Erythroblast (primary cell): ENCODE measurements at regions not wholly inside any gene's neighbourhood (a gene's known extent, or its start where the extent isn't known, plus 50 kb on each side); places are given as distances from the start of the nearest gene placed in this dataset.

ENCODE experiments used
- GATA1 ChIP-seq: IDR thresholded peaks from 2 replicates; pipeline ENCODE4 v1.6.1; 2011; ENCODE audit warnings: low read depth, mild to moderate bottlenecking, control low read depth, low read length, moderate library complexity
- POLR2A ChIP-seq: IDR thresholded peaks from 2 replicates; pipeline ENCODE4 v1.6.1; 2011; ENCODE audit warnings: mild to moderate bottlenecking, low read length

DNA sequence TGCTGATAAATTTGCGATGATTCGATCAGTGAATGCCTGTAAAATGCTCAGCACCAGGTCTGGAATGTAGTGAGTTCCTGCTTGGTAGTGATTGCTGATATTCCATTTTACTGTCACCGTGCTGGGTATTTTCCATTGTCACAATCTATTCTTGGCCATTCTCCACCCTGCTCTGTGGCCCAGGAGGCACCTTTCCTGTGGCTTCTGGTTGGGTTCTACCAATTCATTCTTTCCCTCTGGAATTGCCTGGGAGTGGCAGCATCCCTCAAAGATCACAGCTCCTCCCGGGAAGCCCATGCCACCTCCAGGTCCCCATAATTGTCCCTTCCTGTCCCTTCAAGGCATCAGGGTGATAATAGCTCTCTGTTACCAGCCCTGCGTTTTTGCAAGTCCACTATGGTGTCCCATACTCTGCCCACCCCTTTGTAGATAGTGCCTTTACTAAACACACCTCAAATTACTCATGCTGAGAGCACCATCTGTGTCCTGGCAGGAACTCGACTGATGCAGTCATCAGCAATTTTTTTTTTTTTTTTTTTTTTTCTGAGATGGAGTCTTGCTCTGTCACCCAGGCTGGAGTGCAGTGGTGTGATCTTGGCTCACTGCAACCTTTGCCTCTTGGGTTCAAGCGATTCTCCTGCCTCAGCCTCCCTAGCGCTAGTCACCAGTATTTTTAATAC, 177.8 kb upstream of the PROK2 start:
- TF ChIP-seq POLR2A (no peak), GATA1 (no peak)
